MM.1S (cell line): ENCODE measurements at regions not wholly inside any gene's neighbourhood (a gene's known extent, or its start where the extent isn't known, plus 50 kb on each side); places are given as distances from the start of the nearest gene placed in this dataset.

Source experiments
- DNase-seq: peaks from one replicate; pipeline ENCODE4 v3.0.0-alpha.2; 2015
- H2AFZ ChIP-seq: fragments of 300-600 bp; sonication (generic); 2 replicates; pipeline ENCODE4 v1.6.0; 2016; ENCODE audit warnings: antibody characterized with exemption, low read length
- H3F3A ChIP-seq: fragments of 300-600 bp; sonication (generic); 2 replicates; pipeline ENCODE4 v1.6.1; 2016; ENCODE audit warnings: mild to moderate bottlenecking, antibody characterized with exemption, low read length, moderate library complexity, mixed read lengths; ENCODE audit not compliant: insufficient read depth
- H3K27ac ChIP-seq: fragments of 300-600 bp; sonication (generic); 2 replicates; pipeline ENCODE4 v1.5.1; 2016; ENCODE audit warnings: mild to moderate bottlenecking, low read length
- H3K27me3 ChIP-seq: fragments of 300-600 bp; sonication (generic); replicated peaks from 2 replicates; pipeline ENCODE4 v1.6.0; 2016; ENCODE audit warnings: low read length; ENCODE audit not compliant: insufficient read depth
- H3K36me3 ChIP-seq: fragments of 300-600 bp; sonication (generic); replicated peaks from 2 replicates; pipeline ENCODE4 v1.6.1; 2016; ENCODE audit warnings: mild to moderate bottlenecking, low read length, mixed read lengths; ENCODE audit not compliant: insufficient read depth
- H3K4me1 ChIP-seq: fragments of 300-600 bp; sonication (generic); 2 replicates; pipeline ENCODE4 v1.6.1; 2016; ENCODE audit warnings: low read length, mixed read lengths
- H3K4me2 ChIP-seq: fragments of 300-600 bp; sonication (generic); 2 replicates; pipeline ENCODE4 v1.6.0; 2016; ENCODE audit warnings: low read depth, low read length
- H3K4me3 ChIP-seq: fragments of 300-600 bp; sonication (generic); 2 replicates; pipeline ENCODE4 v1.5.1; 2016; ENCODE audit warnings: low read length, mixed read lengths
- H3K79me2 ChIP-seq: fragments of 300-600 bp; sonication (generic); 2 replicates; pipeline ENCODE4 v1.6.1; 2016; ENCODE audit warnings: mixed run types, low read length, mixed read lengths
- H3K9ac ChIP-seq: fragments of 300-600 bp; sonication (generic); 2 replicates; pipeline ENCODE4 v1.6.1; 2016; ENCODE audit warnings: low read length, mixed read lengths
- H3K9me2 ChIP-seq: fragments of 300-600 bp; sonication (generic); replicated peaks from 2 replicates; pipeline ENCODE4 v1.6.1; 2016; ENCODE audit warnings: mild to moderate bottlenecking, low read length, mixed read lengths; ENCODE audit not compliant: insufficient read depth
- H3K9me3 ChIP-seq: fragments of 300-600 bp; sonication (generic); replicated peaks from 2 replicates; pipeline ENCODE4 v1.6.1; 2016; ENCODE audit warnings: mild to moderate bottlenecking, low read length, mixed read lengths; ENCODE audit not compliant: insufficient read depth
- H4K20me1 ChIP-seq: fragments of 300-600 bp; sonication (generic); 2 replicates; pipeline ENCODE4 v1.6.1; 2016; ENCODE audit warnings: mild to moderate bottlenecking, low read length, moderate library complexity, mixed read lengths; ENCODE audit not compliant: insufficient read depth
- EZH2 ChIP-seq: fragments of 300-600 bp; sonication (generic); optimal IDR thresholded peaks from 2 replicates; pipeline ENCODE3; 2017; ENCODE audit warnings: low read depth, mild to moderate bottlenecking, antibody characterized with exemption, low read length, mixed read lengths
- EZH2phosphoT487 ChIP-seq: fragments of 300-600 bp; sonication (generic); IDR thresholded peaks from 2 replicates; pipeline ENCODE4 v1.6.1; 2018; ENCODE audit warnings: antibody characterized with exemption, low read length
- TF ChIP-seq, protein P1 (sequence below): fragments of 300-600 bp; sonication (generic); IDR thresholded peaks from 2 replicates; pipeline ENCODE4 v1.5.1; 2016; ENCODE audit warnings: antibody characterized with exemption, low read length, mixed read lengths

DNA sequence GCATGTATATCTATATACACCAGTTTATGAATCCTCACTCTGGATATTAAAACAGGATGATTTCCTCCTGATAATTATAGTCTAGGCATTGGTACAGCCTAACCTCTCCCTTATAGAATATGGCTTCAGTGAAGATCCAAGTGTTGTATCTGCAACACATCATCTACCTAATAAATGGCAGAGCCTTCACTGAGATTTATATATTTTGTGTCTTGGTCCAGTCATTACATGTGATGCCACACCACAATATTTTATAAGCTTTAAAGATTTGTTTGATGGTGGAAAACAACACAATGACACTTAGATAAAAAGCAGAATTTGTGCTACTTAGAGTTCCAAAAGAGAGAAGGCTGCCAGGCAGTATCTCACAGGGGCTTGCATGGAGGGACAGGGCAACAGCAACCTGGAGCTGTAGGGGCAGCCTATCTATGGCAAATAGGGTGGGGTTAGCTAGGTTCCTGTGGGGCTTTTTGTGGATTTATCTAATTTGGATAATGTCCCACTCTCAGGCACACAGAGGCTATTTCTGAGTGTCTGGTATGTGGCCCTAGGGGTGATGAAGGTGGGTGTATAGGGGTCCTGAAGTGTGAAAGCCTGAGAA, 1736.7 kb upstream of the PRR20A start:
- no peaks in the 10 kb centered on the region for H3K79me2 ChIP-seq
- H3F3A ChIP-seq = no peaks in the 10 kb centered on the region
- no peak overlapping the region for H3K4me3 ChIP-seq
- no peaks in the 10 kb centered on the region for H3K27me3 ChIP-seq
- H3K9me3 ChIP-seq = no peaks in the 10 kb centered on the region
- TF ChIP-seq EZH2phosphoT487 = no peak
- no peak for TF ChIP-seq EZH2
- no peak overlapping the region for H3K4me2 ChIP-seq
- no peaks in the 10 kb centered on the region for H3K36me3 ChIP-seq
- no peak for DNase-seq
- H3K9me2 ChIP-seq = no peaks in the 10 kb centered on the region
- no peak overlapping the region for H2AFZ ChIP-seq
- no peak overlapping the region for H3K27ac ChIP-seq
- H3K9ac ChIP-seq = no peak overlapping the region
- no peaks in the 10 kb centered on the region for H3K4me1 ChIP-seq
- no peaks in the 10 kb centered on the region for H4K20me1 ChIP-seq

DNA sequence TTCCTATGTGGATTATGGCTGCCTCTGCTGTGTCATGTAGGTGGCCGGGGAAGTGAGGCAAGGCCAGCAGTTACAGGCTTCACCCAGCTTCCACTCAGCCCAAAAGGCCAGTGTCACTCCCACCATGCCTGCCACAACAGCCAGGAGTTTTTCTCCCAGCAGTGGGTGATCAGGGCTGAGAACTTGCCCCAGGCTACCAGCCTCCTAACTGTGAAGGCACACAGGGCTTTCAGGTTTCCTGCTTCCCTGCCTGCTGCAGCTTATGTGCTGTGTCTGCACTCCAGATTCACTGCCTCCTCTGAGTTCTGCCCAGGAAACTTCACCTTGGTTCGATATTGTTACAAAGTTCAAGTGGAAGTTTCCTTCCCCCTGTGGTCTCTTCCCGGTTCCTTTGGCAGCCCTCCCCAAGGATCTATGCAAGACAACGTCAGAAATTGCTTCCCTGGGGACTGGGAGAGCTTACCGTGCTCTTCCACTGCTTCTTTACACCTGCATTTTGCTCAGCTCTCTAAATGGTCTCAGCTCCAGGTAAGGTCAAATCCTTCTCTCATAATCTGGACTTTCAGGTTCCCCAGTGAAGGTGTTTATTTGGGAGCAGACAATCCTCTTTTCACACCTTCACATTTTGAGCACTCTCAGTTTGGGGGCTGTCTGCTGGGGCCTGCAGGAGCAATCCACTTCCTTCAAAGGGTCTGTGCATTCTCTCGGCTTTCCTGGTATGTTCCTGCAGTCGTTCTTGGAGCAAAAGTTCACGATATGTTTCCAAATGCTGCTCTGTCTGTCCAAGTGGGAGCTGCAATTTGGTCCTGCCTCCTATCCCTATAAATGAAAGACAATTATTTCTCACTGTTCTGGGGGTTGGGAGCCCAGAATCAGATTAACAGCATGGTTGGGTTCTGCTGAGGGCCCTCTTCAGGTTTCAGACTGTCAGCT, 1730.1 kb upstream of the PRR20A start:
- H3K9me3 ChIP-seq = no peaks in the 10 kb centered on the region
- no peaks in the 10 kb centered on the region for H4K20me1 ChIP-seq
- H3K9ac ChIP-seq = no peak overlapping the region
- no peak overlapping the region for H3K4me2 ChIP-seq
- H3K4me1 ChIP-seq = no peaks in the 10 kb centered on the region
- no peak overlapping the region for H2AFZ ChIP-seq
- no peaks in the 10 kb centered on the region for H3F3A ChIP-seq
- no peaks in the 10 kb centered on the region for H3K27me3 ChIP-seq
- no peak overlapping the region for H3K27ac ChIP-seq
- H3K4me3 ChIP-seq = no peak overlapping the region
- H3K79me2 ChIP-seq = no peaks in the 10 kb centered on the region
- H3K9me2 ChIP-seq = no peaks in the 10 kb centered on the region
- DNase-seq = no peak
- TF ChIP-seq EZH2 (no peak), EZH2phosphoT487 (no peak)
- TF ChIP-seq, protein P1, sequence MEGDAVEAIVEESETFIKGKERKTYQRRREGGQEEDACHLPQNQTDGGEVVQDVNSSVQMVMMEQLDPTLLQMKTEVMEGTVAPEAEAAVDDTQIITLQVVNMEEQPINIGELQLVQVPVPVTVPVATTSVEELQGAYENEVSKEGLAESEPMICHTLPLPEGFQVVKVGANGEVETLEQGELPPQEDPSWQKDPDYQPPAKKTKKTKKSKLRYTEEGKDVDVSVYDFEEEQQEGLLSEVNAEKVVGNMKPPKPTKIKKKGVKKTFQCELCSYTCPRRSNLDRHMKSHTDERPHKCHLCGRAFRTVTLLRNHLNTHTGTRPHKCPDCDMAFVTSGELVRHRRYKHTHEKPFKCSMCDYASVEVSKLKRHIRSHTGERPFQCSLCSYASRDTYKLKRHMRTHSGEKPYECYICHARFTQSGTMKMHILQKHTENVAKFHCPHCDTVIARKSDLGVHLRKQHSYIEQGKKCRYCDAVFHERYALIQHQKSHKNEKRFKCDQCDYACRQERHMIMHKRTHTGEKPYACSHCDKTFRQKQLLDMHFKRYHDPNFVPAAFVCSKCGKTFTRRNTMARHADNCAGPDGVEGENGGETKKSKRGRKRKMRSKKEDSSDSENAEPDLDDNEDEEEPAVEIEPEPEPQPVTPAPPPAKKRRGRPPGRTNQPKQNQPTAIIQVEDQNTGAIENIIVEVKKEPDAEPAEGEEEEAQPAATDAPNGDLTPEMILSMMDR = no peak
- no peaks in the 10 kb centered on the region for H3K36me3 ChIP-seq

DNA sequence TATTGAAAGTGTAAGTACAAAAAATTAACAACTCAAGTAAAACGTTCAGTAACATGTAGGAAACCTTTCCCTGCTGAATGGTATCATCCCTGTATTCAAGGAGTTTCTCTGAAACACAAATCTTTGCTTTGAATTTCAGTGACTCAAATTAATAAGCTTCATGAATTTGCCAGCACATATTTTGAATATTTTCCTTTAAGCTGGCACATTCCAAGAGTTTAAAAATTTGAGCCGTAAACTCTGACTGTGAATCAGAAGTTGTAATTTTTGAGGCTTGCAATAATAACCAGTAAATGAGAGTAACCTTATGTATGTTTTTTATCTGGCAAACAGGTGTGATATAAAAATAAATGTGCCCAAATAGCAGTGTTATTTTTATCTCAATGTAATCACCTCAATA, 1722.6 kb upstream of the PRR20A start:
- Histone ChIP-seq H3K9me3 (no peaks in the 10 kb centered on the region), H3K4me2 (no peak overlapping the region), H2AFZ (no peak overlapping the region), H3K36me3 (no peaks in the 10 kb centered on the region), H3K27ac (no peak overlapping the region), H3K79me2 (no peaks in the 10 kb centered on the region), H3K4me1 (no peaks in the 10 kb centered on the region), H3F3A (no peaks in the 10 kb centered on the region), H3K9me2 (no peaks in the 10 kb centered on the region), H3K9ac (no peak overlapping the region), H3K4me3 (no peak overlapping the region), H4K20me1 (no peaks in the 10 kb centered on the region), H3K27me3 (no peaks in the 10 kb centered on the region)
- TF ChIP-seq EZH2phosphoT487 (no peak), EZH2 (no peak)
- TF ChIP-seq, protein P1 = no peak
- no peak for DNase-seq

DNA sequence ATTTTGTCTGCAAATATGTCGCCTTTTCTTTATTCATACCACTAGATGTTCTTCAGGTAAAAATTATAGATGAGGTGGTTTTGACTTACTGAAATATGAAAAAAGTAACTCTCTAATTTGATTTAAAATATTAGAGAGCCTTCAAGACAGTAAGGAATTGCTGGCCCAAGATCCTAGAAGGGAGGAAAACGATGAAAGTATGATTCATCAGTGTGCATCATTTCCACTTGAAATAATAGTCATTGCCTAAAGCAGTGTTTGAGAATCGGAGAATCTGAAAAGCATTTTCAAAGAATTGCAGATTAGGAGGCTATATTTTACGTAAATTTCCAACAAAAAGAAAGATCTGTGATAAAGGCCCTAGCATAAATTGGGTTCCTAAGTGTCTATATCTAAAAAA, 1707.9 kb upstream of the PRR20A start:
- H3K9me3 ChIP-seq = no peaks in the 10 kb centered on the region
- H3K4me1 ChIP-seq = no peaks in the 10 kb centered on the region
- no peak overlapping the region for H3K4me2 ChIP-seq
- no peaks in the 10 kb centered on the region for H3K79me2 ChIP-seq
- no peaks in the 10 kb centered on the region for H3K27me3 ChIP-seq
- H3K9ac ChIP-seq = no peak overlapping the region
- TF ChIP-seq, protein P1 = no peak
- no peak for TF ChIP-seq EZH2
- no peak for TF ChIP-seq EZH2phosphoT487
- H3K27ac ChIP-seq = no peak overlapping the region
- no peak overlapping the region for H3K4me3 ChIP-seq
- H3K36me3 ChIP-seq = no peaks in the 10 kb centered on the region
- no peak for DNase-seq
- no peaks in the 10 kb centered on the region for H3F3A ChIP-seq
- no peaks in the 10 kb centered on the region for H4K20me1 ChIP-seq
- no peak overlapping the region for H2AFZ ChIP-seq
- H3K9me2 ChIP-seq = no peaks in the 10 kb centered on the region
